Epithelial cell of proximal tubule (primary cell): ENCODE measurements at regions not wholly inside any gene's neighbourhood (a gene's known extent, or its start where the extent isn't known, plus 50 kb on each side); places are given as distances from the start of the nearest gene placed in this dataset.
A peak's percentile ranks its signal among the peaks of the same experiment; 100 is the strongest.

Experiments
- DNase-seq: peaks from one replicate; pipeline ENCODE4 v3.0.0-alpha.2; 2011; ENCODE audit warnings: low read depth
- H3K4me3 ChIP-seq: 2 replicates; pipeline ENCODE4 v1.5.1; 2011; ENCODE audit warnings: low read depth, mild to moderate bottlenecking, low read length
- TF ChIP-seq, protein P1 (sequence below): conservative IDR thresholded peaks from 2 replicates; pipeline ENCODE4 v1.5.1; 2012; ENCODE audit warnings: low read depth, mild to moderate bottlenecking, low read length

DNA sequence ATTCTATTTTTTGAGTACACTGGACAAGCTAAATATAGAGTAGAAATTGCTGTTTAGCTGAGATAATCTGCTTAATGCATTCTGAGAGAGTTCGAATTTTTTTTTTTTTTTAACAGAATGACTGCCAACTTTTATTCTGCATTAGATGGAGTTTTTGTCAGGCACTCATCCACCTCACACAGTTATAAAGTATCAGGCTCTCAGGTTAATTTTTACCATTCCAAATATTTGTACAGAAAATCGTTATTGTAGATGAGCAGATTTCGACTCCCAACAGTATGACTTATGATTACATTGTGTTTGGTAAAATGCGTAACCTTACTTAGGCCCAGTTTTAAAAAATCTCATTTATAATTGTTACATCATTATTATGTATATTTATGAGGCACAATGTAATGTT is 1731.0 kb downstream of the GRIK2 start:
- no peak for DNase-seq
- TF ChIP-seq, protein P1, sequence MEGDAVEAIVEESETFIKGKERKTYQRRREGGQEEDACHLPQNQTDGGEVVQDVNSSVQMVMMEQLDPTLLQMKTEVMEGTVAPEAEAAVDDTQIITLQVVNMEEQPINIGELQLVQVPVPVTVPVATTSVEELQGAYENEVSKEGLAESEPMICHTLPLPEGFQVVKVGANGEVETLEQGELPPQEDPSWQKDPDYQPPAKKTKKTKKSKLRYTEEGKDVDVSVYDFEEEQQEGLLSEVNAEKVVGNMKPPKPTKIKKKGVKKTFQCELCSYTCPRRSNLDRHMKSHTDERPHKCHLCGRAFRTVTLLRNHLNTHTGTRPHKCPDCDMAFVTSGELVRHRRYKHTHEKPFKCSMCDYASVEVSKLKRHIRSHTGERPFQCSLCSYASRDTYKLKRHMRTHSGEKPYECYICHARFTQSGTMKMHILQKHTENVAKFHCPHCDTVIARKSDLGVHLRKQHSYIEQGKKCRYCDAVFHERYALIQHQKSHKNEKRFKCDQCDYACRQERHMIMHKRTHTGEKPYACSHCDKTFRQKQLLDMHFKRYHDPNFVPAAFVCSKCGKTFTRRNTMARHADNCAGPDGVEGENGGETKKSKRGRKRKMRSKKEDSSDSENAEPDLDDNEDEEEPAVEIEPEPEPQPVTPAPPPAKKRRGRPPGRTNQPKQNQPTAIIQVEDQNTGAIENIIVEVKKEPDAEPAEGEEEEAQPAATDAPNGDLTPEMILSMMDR = no peak

GRCh38 chr6:103122766-103123601 is 1729.5 kb downstream of the GRIK2 start:
- no peak overlapping the region for H3K4me3 ChIP-seq
- TF ChIP-seq, protein P1 = peak; percentile 61
- no peak for DNase-seq

More for the DNA sequence above, 1731.0 kb downstream of the GRIK2 start:
- no peak overlapping the region for H3K4me3 ChIP-seq

- no peak for DNase-seq
- no peak overlapping the region for H3K4me3 ChIP-seq
- TF ChIP-seq, protein P1 = no peak
These were observed 1725.5 kb downstream of the GRIK2 start for GRCh38 chr6:103119056-103119455.

DNA sequence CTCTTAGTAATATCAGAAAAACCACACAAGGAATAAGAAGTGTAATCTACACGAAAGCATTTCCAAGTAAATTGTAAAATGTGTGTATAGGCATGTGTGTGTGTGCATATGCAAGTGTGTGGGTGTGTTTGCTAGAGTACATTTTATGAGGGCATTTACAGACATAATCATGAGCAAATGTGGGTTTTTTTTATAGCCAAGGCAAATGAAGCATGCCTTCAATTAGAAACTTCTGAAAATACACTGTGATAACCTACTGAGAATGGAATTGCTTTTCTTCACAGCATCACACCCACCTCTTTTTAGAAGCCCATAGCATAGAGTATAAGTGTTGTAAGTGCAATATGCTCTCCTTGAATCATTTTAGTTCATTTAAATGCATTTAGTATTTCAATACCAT is 1721.1 kb downstream of the GRIK2 start:
- no peak for DNase-seq
- no peak overlapping the region for H3K4me3 ChIP-seq
- TF ChIP-seq, protein P1 = no peak

- TF ChIP-seq, protein P1 = no peak
- no peak for DNase-seq
- no peak overlapping the region for H3K4me3 ChIP-seq
These were observed 1719.9 kb downstream of the GRIK2 start for GRCh38 chr6:103113416-103113815.

GRCh38 chr6:103107985-103108384 is 1714.5 kb downstream of the GRIK2 start:
- DNase-seq = no peak
- TF ChIP-seq, protein P1 = no peak
- no peak overlapping the region for H3K4me3 ChIP-seq

DNA sequence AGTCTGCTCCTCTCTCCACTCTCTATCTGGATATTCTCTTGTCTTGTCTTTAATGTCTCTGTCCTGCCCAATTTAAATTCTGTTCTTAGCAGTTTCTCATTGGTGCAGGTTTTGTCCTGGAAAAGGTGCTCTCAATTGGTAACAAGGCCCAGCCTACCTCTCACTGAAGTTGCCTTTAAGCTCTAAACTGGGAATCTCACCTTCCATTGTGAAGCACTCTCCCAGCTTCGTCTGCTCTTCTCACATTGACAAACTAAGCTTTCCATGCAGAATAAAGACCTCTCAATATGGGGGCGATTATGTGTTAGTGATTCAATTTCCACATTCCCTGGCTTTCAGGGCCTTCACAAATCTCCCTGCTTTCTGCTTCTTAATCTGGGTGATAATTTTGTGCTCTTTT is 1712.2 kb downstream of the GRIK2 start:
- TF ChIP-seq, protein P1 = no peak
- no peak for DNase-seq
- H3K4me3 ChIP-seq = no peak overlapping the region
